Keratinocyte (primary cell): ENCODE measurements at regions not wholly inside any gene's neighbourhood (a gene's known extent, or its start where the extent isn't known, plus 50 kb on each side); places are given as distances from the start of the nearest gene placed in this dataset.

ENCODE experiments used
- DNase-seq: peaks from one replicate; pipeline ENCODE4 v3.0.0-alpha.2; 2011; ENCODE audit warnings: low read depth, missing footprints, low spot score
- FAIRE-seq: peaks from 2 replicates; lab custom pipeline; 2011; peaks lifted over from hg19 to GRCh38; lab: Jason Lieb, UNC
- H2AFZ ChIP-seq: 2 replicates; pipeline ENCODE4 v1.6.0; 2012; ENCODE audit warnings: low read length, control low read depth, inconsistent platforms; ENCODE audit not compliant: control insufficient read depth
- H3K27ac ChIP-seq: 2 replicates; pipeline ENCODE4 v1.5.1; 2011; ENCODE audit warnings: low read length; ENCODE audit not compliant: control insufficient read depth, insufficient read depth
- H3K27me3 ChIP-seq: 3 replicates; pipeline ENCODE4 v1.6.0; 2011; ENCODE audit warnings: low read length; ENCODE audit not compliant: control insufficient read depth, insufficient read depth; ENCODE audit errors: extremely low read depth
- H3K36me3 ChIP-seq, 2 experiments: 2 replicates in 1 of 2; 3 replicates in 1 of 2; pipeline ENCODE4 v1.5.1; 2011; ENCODE audit warnings: low read length in 2 of 2, mild to moderate bottlenecking in 1 of 2; ENCODE audit not compliant: control insufficient read depth in 2 of 2, insufficient read depth in 2 of 2; ENCODE audit errors: extremely low read depth in 1 of 2
- H3K4me1 ChIP-seq: 3 replicates; pipeline ENCODE4 v1.5.1; 2011; ENCODE audit warnings: low read length; ENCODE audit not compliant: control insufficient read depth, insufficient read depth; ENCODE audit errors: extremely low read depth
- H3K4me2 ChIP-seq: 3 replicates; pipeline ENCODE4 v1.6.0; 2011; ENCODE audit warnings: low read depth, low read length; ENCODE audit not compliant: control insufficient read depth, insufficient read depth; ENCODE audit errors: extremely low read depth
- H3K4me3 ChIP-seq, 3 experiments: fragments of 200-600 bp in 1 of 3; sonication (generic) in 1 of 3; 2 replicates in 2 of 3; 3 replicates in 1 of 3; pipeline ENCODE4 v1.5.1; 2011 to 2016; ENCODE audit warnings: low read length in 3 of 3, mild to moderate bottlenecking in 3 of 3, control low read depth in 2 of 3, inconsistent platforms in 1 of 3, low read depth in 1 of 3, mixed read lengths in 1 of 3, mixed run types in 1 of 3, moderate library complexity in 1 of 3; ENCODE audit not compliant: control insufficient read depth in 2 of 3, insufficient read depth in 2 of 3; ENCODE audit errors: extremely low read depth in 1 of 3
- H3K79me2 ChIP-seq: 2 replicates; pipeline ENCODE4 v1.6.0; 2012; ENCODE audit warnings: low read length; ENCODE audit not compliant: control insufficient read depth, insufficient read depth
- H3K9ac ChIP-seq: 3 replicates; pipeline ENCODE4 v1.6.0; 2011; ENCODE audit warnings: low read length; ENCODE audit not compliant: control insufficient read depth, insufficient read depth; ENCODE audit errors: extremely low read depth
- H3K9me1 ChIP-seq: 3 replicates; pipeline ENCODE4 v1.6.0; 2011; ENCODE audit warnings: low read length; ENCODE audit not compliant: control insufficient read depth, insufficient read depth; ENCODE audit errors: extremely low read depth
- H3K9me3 ChIP-seq: 2 replicates; pipeline ENCODE4 v1.5.1; 2012; ENCODE audit warnings: low read depth, low read length; ENCODE audit not compliant: control insufficient read depth
- H4K20me1 ChIP-seq: 3 replicates; pipeline ENCODE4 v1.6.0; 2011; ENCODE audit warnings: low read length; ENCODE audit not compliant: control insufficient read depth, insufficient read depth; ENCODE audit errors: extremely low read depth
- EZH2 ChIP-seq: IDR thresholded peaks from one replicate; pipeline ENCODE4 v1.6.1; 2012; ENCODE audit warnings: inconsistent platforms, mild to moderate bottlenecking, low read length, moderate library complexity
- dilution Hi-C: fragments of 300-500 bp; cut with MboI; formaldehyde crosslinking; loops from one replicate; pipeline ENCODE4 v1.7.0; 2020; ENCODE audit warnings: low sequenced_read_pairs; ENCODE audit not compliant: extremely low pct_ligation_motif_present
- TF ChIP-seq, protein P1 (sequence below), 3 experiments: IDR thresholded peaks in 1 of 3; conservative IDR thresholded peaks in 1 of 3; optimal IDR thresholded peaks in 1 of 3; 2 replicates in 2 of 3; 3 replicates in 1 of 3; pipeline versions ENCODE3 to v1.5.1; 2011; ENCODE audit warnings: low read length in 3 of 3, mild to moderate bottlenecking in 3 of 3, moderate library complexity in 2 of 3, control low read depth in 1 of 3, inconsistent platforms in 1 of 3; ENCODE audit not compliant: insufficient read depth in 2 of 3; ENCODE audit errors: extremely low read depth in 1 of 3

DNA sequence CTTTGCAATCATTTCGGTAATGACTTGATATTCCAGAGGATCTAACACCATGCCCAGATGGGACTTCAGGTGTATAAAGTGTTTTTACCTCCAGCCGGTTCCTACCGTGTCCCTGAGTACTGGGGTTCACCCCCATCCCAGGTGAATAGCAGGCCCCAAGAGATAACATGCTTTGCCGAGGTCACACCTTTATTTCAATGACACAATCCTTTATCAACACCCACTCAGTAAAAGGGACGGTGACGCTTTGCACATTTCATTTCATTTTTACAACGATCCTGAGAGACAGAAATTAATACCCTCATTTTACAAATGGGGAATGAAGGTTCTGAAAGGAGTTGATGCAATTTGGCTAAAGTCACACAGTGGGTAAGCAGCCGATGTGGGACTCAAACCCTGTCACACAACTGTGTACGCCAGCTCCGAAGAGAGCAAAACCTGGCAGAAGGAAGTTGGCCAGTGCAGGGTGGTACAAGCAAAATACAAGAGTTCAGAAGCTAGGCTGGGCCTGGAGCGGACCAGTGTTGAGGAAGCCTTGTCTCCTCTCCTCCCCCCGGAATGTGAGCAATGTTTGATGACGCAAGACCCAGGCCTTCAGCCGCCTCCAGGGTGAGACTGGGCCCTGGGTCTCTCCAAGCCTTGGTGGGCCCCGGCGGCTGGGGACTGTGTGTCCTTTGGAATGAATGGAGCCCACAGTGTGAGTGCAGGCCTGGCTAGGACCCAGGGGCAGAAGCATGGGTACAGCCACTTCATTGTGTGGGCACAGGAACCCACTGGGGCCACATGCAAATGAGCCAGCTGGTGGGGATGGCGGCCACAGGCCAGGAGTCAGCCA lies 139.6 kb upstream of the MYCN start:
- Histone ChIP-seq H3K4me2 (no peak overlapping the region), H3K27me3 (peaks cover 3% of the 10 kb centered on the region), H3K27ac (no peak overlapping the region), H3K9me1 (no peaks in the 10 kb centered on the region), H3K9me3 (no peaks in the 10 kb centered on the region), H2AFZ (no peak overlapping the region), H3K4me3 (no peak overlapping the region), H4K20me1 (no peaks in the 10 kb centered on the region), H3K9ac (no peak overlapping the region), H3K4me1 (no peaks in the 10 kb centered on the region), H3K79me2 (no peaks in the 10 kb centered on the region), H3K36me3 (no peaks in the 10 kb centered on the region)
- dilution Hi-C loops: no loop called here
- DNase-seq (no peak), FAIRE-seq (no peak)
- TF ChIP-seq, protein P1, sequence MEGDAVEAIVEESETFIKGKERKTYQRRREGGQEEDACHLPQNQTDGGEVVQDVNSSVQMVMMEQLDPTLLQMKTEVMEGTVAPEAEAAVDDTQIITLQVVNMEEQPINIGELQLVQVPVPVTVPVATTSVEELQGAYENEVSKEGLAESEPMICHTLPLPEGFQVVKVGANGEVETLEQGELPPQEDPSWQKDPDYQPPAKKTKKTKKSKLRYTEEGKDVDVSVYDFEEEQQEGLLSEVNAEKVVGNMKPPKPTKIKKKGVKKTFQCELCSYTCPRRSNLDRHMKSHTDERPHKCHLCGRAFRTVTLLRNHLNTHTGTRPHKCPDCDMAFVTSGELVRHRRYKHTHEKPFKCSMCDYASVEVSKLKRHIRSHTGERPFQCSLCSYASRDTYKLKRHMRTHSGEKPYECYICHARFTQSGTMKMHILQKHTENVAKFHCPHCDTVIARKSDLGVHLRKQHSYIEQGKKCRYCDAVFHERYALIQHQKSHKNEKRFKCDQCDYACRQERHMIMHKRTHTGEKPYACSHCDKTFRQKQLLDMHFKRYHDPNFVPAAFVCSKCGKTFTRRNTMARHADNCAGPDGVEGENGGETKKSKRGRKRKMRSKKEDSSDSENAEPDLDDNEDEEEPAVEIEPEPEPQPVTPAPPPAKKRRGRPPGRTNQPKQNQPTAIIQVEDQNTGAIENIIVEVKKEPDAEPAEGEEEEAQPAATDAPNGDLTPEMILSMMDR (optimal IDR thresholded peaks at IDR 0.05 in 1 of 3, IDR thresholded peaks at IDR 0.05 in 1 of 3, conservative IDR thresholded peaks at IDR 0.05 in 1 of 3; ENCODE audit: extremely low read depth in 1 of 3, insufficient read depth in 2 of 3, low read length in 3 of 3): no peak
- no peak for TF ChIP-seq EZH2

DNA sequence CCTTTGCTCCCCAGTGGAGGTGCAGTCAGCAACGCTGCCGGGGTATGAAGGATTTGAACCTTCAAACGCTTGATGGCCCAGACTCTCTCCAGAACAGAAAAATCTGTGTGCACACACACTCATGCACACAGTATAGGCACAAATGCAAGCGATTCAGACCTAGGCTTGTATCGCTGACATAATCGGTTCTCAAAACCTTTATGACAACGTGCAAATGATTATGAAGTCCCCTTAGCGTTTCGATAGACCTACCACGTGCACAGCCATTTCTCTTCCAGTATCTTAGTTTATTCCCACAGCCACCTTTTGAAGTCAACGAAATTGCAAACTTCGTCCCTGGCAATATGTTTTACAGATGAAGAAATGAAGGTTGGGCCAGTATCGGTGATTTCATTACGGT lies 138.9 kb upstream of the MYCN start:
- FAIRE-seq: no peak
- no peak for DNase-seq
- Histone ChIP-seq H3K79me2 (no peaks in the 10 kb centered on the region), H3K4me3 (no peak overlapping the region), H4K20me1 (no peaks in the 10 kb centered on the region), H3K36me3 (no peaks in the 10 kb centered on the region), H3K4me1 (no peaks in the 10 kb centered on the region), H3K27ac (no peak overlapping the region), H3K9me3 (no peaks in the 10 kb centered on the region), H3K27me3 (no peaks in the 10 kb centered on the region), H2AFZ (no peak overlapping the region), H3K9me1 (no peaks in the 10 kb centered on the region), H3K4me2 (no peak overlapping the region), H3K9ac (no peak overlapping the region)
- dilution Hi-C loops: no loop called here
- TF ChIP-seq EZH2: no peak
- TF ChIP-seq, protein P1 (optimal IDR thresholded peaks at IDR 0.05 in 1 of 3, IDR thresholded peaks at IDR 0.05 in 1 of 3, conservative IDR thresholded peaks at IDR 0.05 in 1 of 3; ENCODE audit: extremely low read depth in 1 of 3, insufficient read depth in 2 of 3, low read length in 3 of 3): no peak
